GM12878 (cell line): ENCODE measurements at regions not wholly inside any gene's neighbourhood (a gene's known extent, or its start where the extent isn't known, plus 50 kb on each side); places are given as distances from the start of the nearest gene placed in this dataset.

Experiments used
- ATAC-seq: fragments of 200-7000 bp; cut with Tn5 transposase; 3 replicates; pipeline ENCODE4 v1.9.1; 2020; ENCODE audit warnings: mild to moderate bottlenecking, moderate library complexity
- BruUV-seq: library from RNA; stranded (reverse); fragments of 400-500 nt; replicated peaks from 2 replicates; lab custom pipeline; 2021; lab: Mats Ljungman, UMichigan
- CTCF ChIA-PET: fragments of 300-600 bp; sonication (Branson Sonifier 250); formaldehyde crosslinking; extraction: SDS; loops from one replicate; lab custom pipeline; 2021; ENCODE audit warnings: inconsistent platforms; lab: Yijun Ruan, JAX
- POLR2A ChIA-PET: fragments of 350-600 bp; formaldehyde crosslinking; extraction: SDS; loops from one replicate; lab custom pipeline; 2021; ENCODE audit warnings: inconsistent platforms; lab: Charles Lee
- RAD21 ChIA-PET: fragments of 300-600 bp; sonication (Branson Sonifier 250); formaldehyde crosslinking; loops from one replicate; lab custom pipeline; 2023; ENCODE audit warnings: antibody characterized with exemption; ENCODE audit not compliant: unreplicated experiment; lab: Charles Lee
- SMC1A ChIA-PET: fragments of 300-600 bp; sonication (Branson Sonifier 250); formaldehyde crosslinking; loops from one replicate; lab custom pipeline; 2023; ENCODE audit not compliant: unreplicated experiment, uncharacterized antibody; lab: Charles Lee
- DNase-seq: peaks from one replicate; pipeline ENCODE4 v3.0.0-alpha.2; 2011; ENCODE audit warnings: low read depth, low spot score
- FAIRE-seq: peaks from 3 replicates; lab custom pipeline; 2011; peaks lifted over from hg19 to GRCh38; lab: Jason Lieb, UNC
- H2AFZ ChIP-seq: 2 replicates; pipeline ENCODE4 v1.6.0; 2011; ENCODE audit warnings: low read depth, low read length, control low read depth; ENCODE audit not compliant: control insufficient read depth
- H3K27ac ChIP-seq: 2 replicates; pipeline ENCODE4 v1.5.1; 2011; ENCODE audit warnings: control low read depth; ENCODE audit not compliant: control insufficient read depth, insufficient read depth
- H3K27me3 ChIP-seq, 2 experiments: replicated peaks in 1 of 2; 2 replicates each; pipeline versions ENCODE4 v1.6.0 to v1.6.1; 2011; ENCODE audit warnings: low read length in 1 of 2; ENCODE audit not compliant: control insufficient read depth in 2 of 2, insufficient read depth in 2 of 2
- H3K36me3 ChIP-seq, 2 experiments: 2 replicates each; pipeline ENCODE4 v1.5.1; 2011; ENCODE audit warnings: low read length in 1 of 2; ENCODE audit not compliant: control insufficient read depth in 2 of 2, insufficient read depth in 2 of 2
- H3K4me1 ChIP-seq: 2 replicates; pipeline ENCODE4 v1.6.1; 2011; ENCODE audit warnings: mild to moderate bottlenecking, low read length, moderate library complexity, mixed read lengths; ENCODE audit not compliant: control insufficient read depth, insufficient read depth
- H3K4me2 ChIP-seq: 2 replicates; pipeline ENCODE4 v1.6.0; 2011; ENCODE audit warnings: control low read depth; ENCODE audit not compliant: control insufficient read depth, insufficient read depth
- H3K4me3 ChIP-seq: fragments of 200-600 bp; sonication (generic); 2 replicates; pipeline ENCODE4 v1.5.1; 2016
- H3K79me2 ChIP-seq: 2 replicates; pipeline ENCODE4 v1.6.0; 2011; ENCODE audit warnings: low read length; ENCODE audit not compliant: control insufficient read depth, insufficient read depth
- H3K9ac ChIP-seq: 2 replicates; pipeline ENCODE4 v1.8.0; 2011; ENCODE audit warnings: low read length, control low read depth, mixed read lengths; ENCODE audit not compliant: control insufficient read depth, insufficient read depth
- H3K9me3 ChIP-seq: replicated peaks from 3 replicates; pipeline ENCODE4 v1.5.1; 2011; ENCODE audit warnings: mild to moderate bottlenecking, low read length; ENCODE audit not compliant: control insufficient read depth, insufficient read depth
- H4K20me1 ChIP-seq: 2 replicates; pipeline ENCODE4 v1.6.0; 2011; ENCODE audit not compliant: control insufficient read depth, insufficient read depth
- BMI1 ChIP-seq: fragments of 450-650 bp; IDR thresholded peaks from 2 replicates; pipeline ENCODE4 v1.6.1; 2016; ENCODE audit warnings: mild to moderate bottlenecking, moderate library complexity, borderline replicate concordance
- CBX3 ChIP-seq: fragments of 200-600 bp; sonication (generic); IDR thresholded peaks from 2 replicates; pipeline ENCODE4 v1.6.1; 2016; ENCODE audit warnings: low read depth, borderline replicate concordance
- CREM ChIP-seq: IDR thresholded peaks from 2 replicates; pipeline ENCODE4 v1.6.1; 2014; ENCODE audit warnings: antibody characterized with exemption, low read depth
- CTCF ChIP-seq, 3 experiments: IDR thresholded peaks in 2 of 3; conservative IDR thresholded peaks in 1 of 3; 2 replicates each; pipeline ENCODE4 v1.5.1; 2011; ENCODE audit warnings: low read depth in 3 of 3, low read length in 3 of 3, mild to moderate bottlenecking in 3 of 3, control low read depth in 2 of 3, moderate library complexity in 2 of 3, inconsistent platforms in 1 of 3, mixed read lengths in 1 of 3; ENCODE audit not compliant: control insufficient read depth in 2 of 3, insufficient read depth in 1 of 3; ENCODE audit errors: extremely low read depth in 1 of 3
- E2F4 ChIP-seq: IDR thresholded peaks from 2 replicates; pipeline ENCODE4 v1.6.1; 2012; ENCODE audit warnings: low read depth, low read length, improper control_type of control experiment
- HDAC2 ChIP-seq: fragments of 200-600 bp; sonication (generic); IDR thresholded peaks from 2 replicates; pipeline ENCODE4 v1.6.1; 2017
- HDAC6 ChIP-seq: fragments of 200-600 bp; sonication (generic); IDR thresholded peaks from one replicate; pipeline ENCODE4 v1.8.0; 2017; ENCODE audit warnings: antibody characterized with exemption; ENCODE audit not compliant: unreplicated experiment
- KDM1A ChIP-seq: fragments of 200-600 bp; sonication (generic); IDR thresholded peaks from 2 replicates; pipeline ENCODE4 v1.6.1; 2016; ENCODE audit warnings: borderline replicate concordance
- KLF5 ChIP-seq: fragments of 450-650 bp; IDR thresholded peaks from 2 replicates; pipeline ENCODE4 v1.6.1; 2014; ENCODE audit warnings: mild to moderate bottlenecking; ENCODE audit not compliant: partially characterized antibody
- MYB ChIP-seq: fragments of 150-350 bp; IDR thresholded peaks from 2 replicates; pipeline ENCODE4 v1.6.1; 2014; ENCODE audit warnings: mild to moderate bottlenecking, low read depth, low read length, borderline replicate concordance
- NFYB ChIP-seq: IDR thresholded peaks from 2 replicates; pipeline ENCODE4 v1.6.1; 2011; ENCODE audit warnings: low read depth, mild to moderate bottlenecking, low read length, improper control_type of control experiment, moderate library complexity; ENCODE audit not compliant: insufficient read depth
- PKNOX1 ChIP-seq: fragments of 450-650 bp; IDR thresholded peaks from 2 replicates; pipeline ENCODE4 v1.6.1; 2016; ENCODE audit warnings: mild to moderate bottlenecking
- RELA ChIP-seq: fragments of 450-650 bp; IDR thresholded peaks from 2 replicates; pipeline ENCODE4 v1.8.0; 2014; ENCODE audit warnings: borderline replicate concordance; ENCODE audit not compliant: partially characterized antibody
- RELB ChIP-seq: fragments of 450-650 bp; IDR thresholded peaks from 2 replicates; pipeline ENCODE4 v1.6.1; 2017; ENCODE audit warnings: low read depth, mild to moderate bottlenecking, moderate library complexity
- RFX5 ChIP-seq: IDR thresholded peaks from 2 replicates; pipeline ENCODE4 v1.6.1; 2011; ENCODE audit warnings: low read depth, low read length, improper control_type of control experiment
- STAT3 ChIP-seq: IDR thresholded peaks from 2 replicates; pipeline ENCODE4 v1.6.1; 2011; ENCODE audit warnings: low read depth, low read length, improper control_type of control experiment
- TCF3 ChIP-seq: IDR thresholded peaks from 2 replicates; pipeline ENCODE4 v1.6.1; 2012; ENCODE audit warnings: low read depth, mild to moderate bottlenecking, low read length, borderline replicate concordance; ENCODE audit not compliant: insufficient read depth
- ZNF384 ChIP-seq: IDR thresholded peaks from 2 replicates; pipeline ENCODE4 v1.6.1; 2012; ENCODE audit warnings: low read depth, mild to moderate bottlenecking, low read length, improper control_type of control experiment, borderline replicate concordance
- WGBS: methylation state at CpG from one replicate; pipeline ENCODE4 v1.1.6; 2016; ENCODE audit warnings: low lambda C conversion rate; ENCODE audit not compliant: insufficient replicate concordance, insufficient coverage; ENCODE audit errors: missing lambda C conversion rate; 5-methylcytosine and 5-hydroxymethylcytosine counted together
- in situ Hi-C: fragments of 300-500 bp; cut with MboI; formaldehyde crosslinking; loops from 9 replicates; pipeline ENCODE4 v1.14.3; 2018; ENCODE audit warnings: mixed read lengths
- intact Hi-C: fragments of 100-400 bp; cut with micrococcal nuclease; formaldehyde crosslinking; loops from one replicate; pipeline ENCODE4 v1.14.2; 2022; ENCODE audit not compliant: unreplicated experiment

- FAIRE-seq = no peak
- CTCF ChIA-PET = no interaction called here
- H3K27me3 ChIP-seq = peaks cover 0 to 6% of the 10 kb centered on the region in 2 experiments; a peak in 2 of 4 replicates
Measured at GRCh38 chr12:116633476-116633875, 74.3 kb downstream of the MAP1LC3B2 start.

More at GRCh38 chr12:116633476-116633875, 74.3 kb downstream of the MAP1LC3B2 start:
- RAD21 ChIA-PET = no interaction called here
- Histone ChIP-seq H3K4me2 (no peak overlapping the region), H3K27ac (no peak overlapping the region), H2AFZ (no peak overlapping the region), H3K4me1 (no peaks in the 10 kb centered on the region), H3K36me3 (no peaks in the 10 kb centered on the region), H3K79me2 (no peaks in the 10 kb centered on the region), H3K9me3 (no peaks in the 10 kb centered on the region), H3K9ac (no peak overlapping the region), H3K4me3 (no peak overlapping the region), H4K20me1 (no peaks in the 10 kb centered on the region)
- SMC1A ChIA-PET = no interaction called here
- whole genome bisulfite sequencing = 47% methylated on average over 5 of the region's 5 CpGs
- in situ Hi-C loops (no loop called here), intact Hi-C loops (no loop called here)
- POLR2A ChIA-PET = no interaction called here
- no peak for TF ChIP-seq CBX3
- TF ChIP-seq ZNF384 = no peak
- TF ChIP-seq HDAC6 = no peak
- no peak for TF ChIP-seq KLF5
- no peak for TF ChIP-seq TCF3
- TF ChIP-seq HDAC2 = no peak
- no peak for TF ChIP-seq KDM1A
- TF ChIP-seq NFYB = no peak
- no peak for TF ChIP-seq CTCF (IDR thresholded peaks at IDR 0.05 in 2 of 3, conservative IDR thresholded peaks at IDR 0.05 in 1 of 3; ENCODE audit: control insufficient read depth in 2 of 3, extremely low read depth in 1 of 3, insufficient read depth in 1 of 3, low read depth in 3 of 3, low read length in 3 of 3)
- no peak for TF ChIP-seq MYB
- no peak for TF ChIP-seq RELB
- no peak for TF ChIP-seq STAT3
- TF ChIP-seq PKNOX1 = no peak
- TF ChIP-seq CREM = no peak
- TF ChIP-seq BMI1 = no peak
- TF ChIP-seq RFX5 = no peak
- no peak for TF ChIP-seq E2F4
- no peak for TF ChIP-seq RELA
- ATAC-seq = no peak
- BruUV-seq = no TSS peak
- no peak for DNase-seq
